Sigmoid colon (tissue), 4 donors: ENCODE measurements at regions not wholly inside any gene's neighbourhood (a gene's known extent, or its start where the extent isn't known, plus 50 kb on each side); places are given as distances from the start of the nearest gene placed in this dataset.

Experiments used
- CTCF ChIP-seq, 4 experiments: fragments of 450-650 bp in 3 of 4; fragments of 200-600 bp in 1 of 4; IDR thresholded peaks; one replicate each; pipeline ENCODE4 v1.5.1; 2016 to 2019; ENCODE audit warnings: antibody characterized with exemption in 4 of 4, mild to moderate bottlenecking in 3 of 4, moderate library complexity in 2 of 4
- POLR2A ChIP-seq, 2 donors: fragments of 450-650 bp; IDR thresholded peaks; one replicate each; pipeline ENCODE4 v1.6.1; 2016; ENCODE audit warnings: antibody characterized with exemption in 2 of 2, mild to moderate bottlenecking in 2 of 2, moderate library complexity in 2 of 2
- POLR2AphosphoS5 ChIP-seq, 4 donors: sonication (generic); formaldehyde crosslinking; IDR thresholded peaks; one replicate each; pipeline ENCODE4 v1.6.1; 2017; ENCODE audit warnings: antibody characterized with exemption in 4 of 4

- no peak for TF ChIP-seq CTCF (IDR thresholded peaks at IDR 0.05)
- TF ChIP-seq POLR2AphosphoS5 (IDR thresholded peaks at IDR 0.05): no peak
- TF ChIP-seq POLR2A (IDR thresholded peaks at IDR 0.05): no peak
Measured at GRCh38 chr6:82419132-82419581, 55.5 kb downstream of the TPBG start.
